Endothelial cell (in vitro differentiated cells): ENCODE measurements at regions not wholly inside any gene's neighbourhood (a gene's known extent, or its start where the extent isn't known, plus 50 kb on each side); places are given as distances from the start of the nearest gene placed in this dataset.

Experiments used
- DNase-seq: peaks from one replicate; pipeline ENCODE4 v3.0.0; 2021; ENCODE audit warnings: low spot score
- H3K27ac Mint-ChIP-seq: one replicate; pipeline ENCODE4 v1.8.0; 2021; ENCODE audit warnings: mixed read lengths, inconsistent platforms; ENCODE audit not compliant: unreplicated experiment
- H3K27me3 Mint-ChIP-seq: one replicate; pipeline ENCODE4 v1.8.0; 2021; ENCODE audit warnings: mild to moderate bottlenecking, moderate library complexity, mixed read lengths, inconsistent platforms; ENCODE audit not compliant: unreplicated experiment
- H3K36me3 Mint-ChIP-seq: one replicate; pipeline ENCODE4 v1.8.0; 2021; ENCODE audit warnings: mild to moderate bottlenecking, low read depth, mixed read lengths, inconsistent platforms; ENCODE audit not compliant: unreplicated experiment
- H3K4me1 Mint-ChIP-seq: one replicate; pipeline ENCODE4 v1.8.0; 2021; ENCODE audit warnings: mild to moderate bottlenecking, mixed read lengths, inconsistent platforms; ENCODE audit not compliant: unreplicated experiment
- H3K4me3 Mint-ChIP-seq: one replicate; pipeline ENCODE4 v1.8.0; 2021; ENCODE audit warnings: mild to moderate bottlenecking, mixed read lengths, inconsistent platforms; ENCODE audit not compliant: unreplicated experiment
- H3K9me3 Mint-ChIP-seq: one replicate; pipeline ENCODE4 v1.8.0; 2021; ENCODE audit warnings: mixed read lengths, inconsistent platforms; ENCODE audit not compliant: unreplicated experiment
- TF ChIP-seq, protein P1 (sequence below): fragments of 200-600 bp; sonication (generic); IDR thresholded peaks from one replicate; pipeline ENCODE4 v1.5.0; 2021; ENCODE audit warnings: antibody characterized with exemption; ENCODE audit not compliant: unreplicated experiment

DNA sequence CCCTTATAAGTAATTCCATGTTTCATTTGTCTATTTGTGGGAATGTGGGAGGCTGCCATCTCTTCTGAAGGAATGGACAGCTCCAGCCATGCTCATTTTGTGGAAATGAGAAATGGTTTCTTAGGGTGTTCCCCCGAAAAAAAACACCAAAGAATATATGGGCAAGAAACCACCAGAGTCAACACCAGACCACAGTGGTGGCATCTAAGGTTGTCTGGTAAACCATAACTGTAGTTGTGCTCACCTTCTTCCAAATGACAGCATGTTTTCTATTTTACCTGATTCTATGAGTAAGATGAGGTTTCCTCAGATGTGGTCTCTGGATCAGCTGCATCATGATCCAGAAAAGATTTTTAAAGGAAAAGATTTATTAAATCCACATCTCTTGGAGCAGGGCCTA, 217.0 kb upstream of the C2CD4B start:
- no peak overlapping the region for H3K27ac Mint-ChIP-seq
- H3K9me3 Mint-ChIP-seq, result no peaks in the 10 kb centered on the region
- peaks cover 1% of the 10 kb centered on the region for H3K27me3 Mint-ChIP-seq
- no peaks in the 10 kb centered on the region for H3K36me3 Mint-ChIP-seq
- TF ChIP-seq, protein P1, sequence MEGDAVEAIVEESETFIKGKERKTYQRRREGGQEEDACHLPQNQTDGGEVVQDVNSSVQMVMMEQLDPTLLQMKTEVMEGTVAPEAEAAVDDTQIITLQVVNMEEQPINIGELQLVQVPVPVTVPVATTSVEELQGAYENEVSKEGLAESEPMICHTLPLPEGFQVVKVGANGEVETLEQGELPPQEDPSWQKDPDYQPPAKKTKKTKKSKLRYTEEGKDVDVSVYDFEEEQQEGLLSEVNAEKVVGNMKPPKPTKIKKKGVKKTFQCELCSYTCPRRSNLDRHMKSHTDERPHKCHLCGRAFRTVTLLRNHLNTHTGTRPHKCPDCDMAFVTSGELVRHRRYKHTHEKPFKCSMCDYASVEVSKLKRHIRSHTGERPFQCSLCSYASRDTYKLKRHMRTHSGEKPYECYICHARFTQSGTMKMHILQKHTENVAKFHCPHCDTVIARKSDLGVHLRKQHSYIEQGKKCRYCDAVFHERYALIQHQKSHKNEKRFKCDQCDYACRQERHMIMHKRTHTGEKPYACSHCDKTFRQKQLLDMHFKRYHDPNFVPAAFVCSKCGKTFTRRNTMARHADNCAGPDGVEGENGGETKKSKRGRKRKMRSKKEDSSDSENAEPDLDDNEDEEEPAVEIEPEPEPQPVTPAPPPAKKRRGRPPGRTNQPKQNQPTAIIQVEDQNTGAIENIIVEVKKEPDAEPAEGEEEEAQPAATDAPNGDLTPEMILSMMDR, result no peak
- no peaks in the 10 kb centered on the region for H3K4me1 Mint-ChIP-seq
- H3K4me3 Mint-ChIP-seq, result no peak overlapping the region
- no peak for DNase-seq

- DNase-seq, result peak; percentile 76
- peaks cover 5% of the 10 kb centered on the region for H3K27me3 Mint-ChIP-seq
- peak within 1 kb of the TSS; percentile 48 for H3K27ac Mint-ChIP-seq
- TF ChIP-seq, protein P1, result no peak
- H3K4me3 Mint-ChIP-seq, result peak within 1 kb of the TSS; percentile 97
- H3K4me1 Mint-ChIP-seq, result peaks cover 10% of the 10 kb centered on the region
- H3K9me3 Mint-ChIP-seq, result no peaks in the 10 kb centered on the region
- no peaks in the 10 kb centered on the region for H3K36me3 Mint-ChIP-seq
These were observed 225.1 kb upstream of the C2CD4B start, which contains the start of gene TLN2 for GRCh38 chr15:62389885-62390790. Gene TLN2 (plus strand): TSS chr15:62390550.

DNA sequence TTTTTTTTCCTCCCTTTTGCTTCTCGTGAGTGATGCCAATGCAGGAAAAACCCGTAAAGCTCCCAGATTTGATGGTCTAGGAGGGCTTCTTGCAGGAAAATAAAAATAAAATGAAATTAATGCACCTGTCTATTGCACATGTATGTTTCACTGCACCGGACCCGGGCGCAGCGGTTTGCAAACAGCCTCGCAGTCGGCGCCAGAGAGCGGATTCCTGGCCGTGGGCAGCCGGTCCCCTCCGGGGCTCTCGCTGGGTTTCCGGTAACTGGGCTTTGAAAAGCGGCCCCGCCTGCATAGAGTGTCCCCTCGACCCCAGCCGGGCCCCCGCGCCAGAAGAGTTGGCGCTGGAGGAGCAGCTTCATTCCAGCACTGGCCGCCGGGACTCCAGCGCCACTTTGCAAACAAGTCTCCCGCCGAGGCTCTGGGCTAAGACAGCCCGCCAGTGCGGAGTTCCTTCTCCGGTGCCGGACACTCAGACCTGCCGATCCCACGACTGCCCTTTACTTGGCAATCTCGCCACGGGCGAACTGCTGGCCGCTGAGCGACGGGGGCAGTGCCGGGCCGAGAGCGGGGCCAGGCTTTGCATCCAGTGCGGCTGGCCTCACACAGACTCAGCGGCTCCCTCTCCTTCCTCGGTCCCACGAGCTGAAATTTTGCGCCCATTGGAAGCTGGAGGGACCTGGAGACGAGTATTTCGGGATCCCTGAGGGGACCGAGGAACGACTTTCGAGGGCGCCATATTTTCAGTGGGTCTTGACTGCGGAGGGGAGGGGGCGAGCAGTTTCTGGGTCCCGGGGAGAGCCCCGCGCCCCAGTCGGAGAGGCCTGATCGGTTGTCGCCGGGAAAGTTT, 225.9 kb upstream of the C2CD4B start:
- H3K27me3 Mint-ChIP-seq, result peaks cover 5% of the 10 kb centered on the region
- H3K27ac Mint-ChIP-seq, result peak overlapping the region; percentile 24
- peak overlapping the region; percentile 94 for H3K4me3 Mint-ChIP-seq
- no peaks in the 10 kb centered on the region for H3K9me3 Mint-ChIP-seq
- H3K36me3 Mint-ChIP-seq, result no peaks in the 10 kb centered on the region
- peaks cover 10% of the 10 kb centered on the region for H3K4me1 Mint-ChIP-seq
- peak; percentile 43 for DNase-seq
- TF ChIP-seq, protein P1, result no peak

- no peak overlapping the region for H3K27ac Mint-ChIP-seq
These were observed 226.7 kb upstream of the C2CD4B start for GRCh38 chr15:62391641-62392262.

More at GRCh38 chr15:62391641-62392262, 226.7 kb upstream of the C2CD4B start:
- Mint-ChIP-seq H3K36me3 (no peaks in the 10 kb centered on the region), H3K9me3 (no peaks in the 10 kb centered on the region), H3K4me1 (peaks cover 10% of the 10 kb centered on the region), H3K4me3 (peak overlapping the region; percentile 94), H3K27me3 (peaks cover 5% of the 10 kb centered on the region)
- TF ChIP-seq, protein P1, result no peak
- peak; percentile 43 for DNase-seq
